ENCODE measurements at regions not wholly inside any gene's neighbourhood (a gene's known extent, or its start where the extent isn't known, plus 50 kb on each side); places are given as distances from the start of the nearest gene placed in this dataset.

DNA sequence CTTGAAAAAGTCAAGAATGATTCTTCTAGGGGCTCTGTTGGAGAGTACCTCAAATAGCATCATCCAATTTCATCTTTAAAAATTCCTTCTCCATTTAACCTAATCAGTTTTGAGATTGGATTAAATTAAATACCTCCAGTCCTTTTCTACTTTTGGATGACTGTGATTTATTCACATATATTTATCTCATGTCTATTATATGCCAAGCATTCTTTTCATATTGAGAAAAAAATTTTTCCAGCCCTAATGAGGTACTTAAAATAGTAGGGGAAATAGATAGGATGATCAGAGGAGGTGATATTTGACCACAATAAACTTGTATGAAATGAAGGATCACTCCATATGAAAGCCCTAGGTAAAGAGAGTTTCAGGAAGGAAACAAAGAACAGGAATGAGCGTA is 250.1 kb downstream of the MAT2B start:
- H3K27me3 Mint-ChIP-seq (ENCODE audit: low read depth): no peaks in the 10 kb centered on the region
- H3K27ac Mint-ChIP-seq: no peak overlapping the region
- H3K4me1 Mint-ChIP-seq (ENCODE audit: low read depth): no peaks in the 10 kb centered on the region
- H3K36me3 Mint-ChIP-seq (ENCODE audit: low read depth): no peaks in the 10 kb centered on the region
- no peak overlapping the region for H3K4me3 Mint-ChIP-seq
- DNase-seq (ENCODE audit: low spot score): no peak
- H3K9me3 Mint-ChIP-seq: no peaks in the 10 kb centered on the region

DNA sequence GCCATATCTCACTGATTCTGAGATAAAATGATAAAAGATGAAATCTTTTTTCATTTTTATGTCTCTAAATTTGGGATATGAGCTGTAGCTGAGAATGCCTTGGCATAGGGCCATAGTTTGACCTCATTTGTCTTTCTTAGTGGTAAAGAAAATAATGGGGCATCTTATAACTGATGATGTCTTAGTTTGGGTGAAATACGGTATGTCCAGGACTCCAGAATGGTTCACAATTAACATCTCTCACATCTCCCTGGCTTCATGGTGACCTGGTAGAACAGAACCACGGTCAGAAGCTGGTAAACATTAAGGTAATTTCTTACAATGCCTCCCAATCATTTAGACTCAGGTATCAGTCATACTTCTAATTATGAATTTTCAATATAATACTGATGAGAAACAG is 250.8 kb downstream of the MAT2B start:
- no peaks in the 10 kb centered on the region for H3K9me3 Mint-ChIP-seq
- no peaks in the 10 kb centered on the region for H3K27me3 Mint-ChIP-seq (ENCODE audit: low read depth)
- DNase-seq (ENCODE audit: low spot score): no peak
- H3K4me3 Mint-ChIP-seq: no peak overlapping the region
- no peak overlapping the region for H3K27ac Mint-ChIP-seq
- no peaks in the 10 kb centered on the region for H3K4me1 Mint-ChIP-seq (ENCODE audit: low read depth)
- no peaks in the 10 kb centered on the region for H3K36me3 Mint-ChIP-seq (ENCODE audit: low read depth)

DNA sequence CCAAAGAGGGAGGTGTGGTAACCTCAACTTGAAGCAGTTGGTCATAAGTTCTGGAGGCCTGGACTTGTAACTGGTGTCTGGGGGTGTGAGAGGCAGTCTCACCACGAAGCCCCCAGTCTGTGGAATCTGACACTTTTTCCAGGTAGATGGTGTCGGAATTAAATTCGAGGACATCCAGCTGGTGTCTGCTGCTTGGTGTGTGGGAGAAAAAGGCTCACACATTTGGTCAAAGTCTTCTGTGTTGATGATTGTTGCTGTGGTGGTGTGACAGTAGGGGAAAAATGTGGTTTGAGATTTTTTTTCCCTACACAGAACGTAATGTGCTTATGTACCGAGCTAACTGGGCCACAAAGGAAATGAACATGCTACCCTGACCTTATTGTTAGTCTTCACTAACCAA is 251.9 kb downstream of the MAT2B start:
- no peaks in the 10 kb centered on the region for H3K36me3 Mint-ChIP-seq (ENCODE audit: low read depth)
- H3K9me3 Mint-ChIP-seq: no peaks in the 10 kb centered on the region
- H3K27ac Mint-ChIP-seq: no peak overlapping the region
- no peak overlapping the region for H3K4me3 Mint-ChIP-seq
- no peak for DNase-seq (ENCODE audit: low spot score)
- H3K27me3 Mint-ChIP-seq (ENCODE audit: low read depth): no peaks in the 10 kb centered on the region
- H3K4me1 Mint-ChIP-seq (ENCODE audit: low read depth): no peaks in the 10 kb centered on the region

DNA sequence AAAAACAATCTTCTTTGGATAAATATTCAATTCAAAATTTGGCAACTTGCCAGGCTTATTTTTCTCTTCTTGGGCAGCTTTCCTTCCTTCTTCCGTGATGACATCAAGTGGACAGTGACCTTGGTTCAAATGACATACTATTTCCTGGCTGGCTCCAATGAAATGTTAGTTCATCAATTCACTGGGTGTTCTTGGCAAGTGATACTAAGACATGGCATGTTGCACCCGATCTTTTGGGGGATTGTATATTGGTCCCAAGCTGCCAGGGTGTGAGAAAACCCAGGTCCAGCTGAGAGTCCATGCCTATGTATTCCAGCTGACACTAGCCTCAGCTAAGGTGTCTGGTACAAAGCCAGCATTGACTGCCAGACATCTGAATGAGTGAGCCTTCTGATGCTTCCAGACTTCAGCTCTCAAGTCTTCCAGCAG is 252.9 kb downstream of the MAT2B start:
- no peaks in the 10 kb centered on the region for H3K4me1 Mint-ChIP-seq (ENCODE audit: low read depth)
- no peaks in the 10 kb centered on the region for H3K36me3 Mint-ChIP-seq (ENCODE audit: low read depth)
- no peak overlapping the region for H3K27ac Mint-ChIP-seq
- no peak overlapping the region for H3K4me3 Mint-ChIP-seq
- no peaks in the 10 kb centered on the region for H3K9me3 Mint-ChIP-seq
- no peak for DNase-seq (ENCODE audit: low spot score)
- H3K27me3 Mint-ChIP-seq (ENCODE audit: low read depth): no peaks in the 10 kb centered on the region

DNA sequence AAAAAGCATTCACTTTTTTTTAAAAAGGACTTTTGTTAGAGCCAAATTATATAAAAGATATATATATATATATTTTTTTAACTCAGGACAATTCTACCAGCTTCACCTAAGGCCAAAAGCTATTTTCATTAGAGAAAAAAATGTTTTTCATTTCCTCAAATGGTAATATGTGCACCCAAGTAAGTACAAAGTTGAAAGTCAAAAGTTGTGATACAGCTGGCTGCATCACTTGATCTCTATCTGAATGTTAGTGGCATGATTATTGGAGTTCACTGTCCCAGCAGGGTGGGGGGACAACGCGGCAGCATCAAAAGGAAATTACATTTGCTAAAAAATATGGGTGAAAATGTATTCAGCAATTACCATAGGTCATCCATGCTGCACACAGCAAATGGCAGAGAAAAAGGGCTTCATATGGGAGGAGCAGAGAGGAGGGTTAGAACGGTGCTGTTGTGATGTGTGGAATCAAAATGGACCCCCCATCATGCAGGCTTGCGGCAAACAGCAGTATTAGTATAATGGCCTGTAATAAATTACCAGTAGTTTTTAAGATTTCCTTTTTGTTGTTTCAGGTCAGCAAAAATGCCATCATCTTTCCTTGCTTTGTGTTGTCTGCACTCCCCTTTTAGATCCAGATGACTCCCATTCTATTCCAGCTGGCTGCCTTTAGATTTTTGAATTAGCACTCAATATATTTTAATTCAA is 253.7 kb downstream of the MAT2B start:
- H3K4me3 Mint-ChIP-seq: no peak overlapping the region
- no peak overlapping the region for H3K27ac Mint-ChIP-seq
- no peaks in the 10 kb centered on the region for H3K36me3 Mint-ChIP-seq (ENCODE audit: low read depth)
- DNase-seq (ENCODE audit: low spot score): no peak
- no peaks in the 10 kb centered on the region for H3K27me3 Mint-ChIP-seq (ENCODE audit: low read depth)
- H3K4me1 Mint-ChIP-seq (ENCODE audit: low read depth): no peaks in the 10 kb centered on the region
- H3K9me3 Mint-ChIP-seq: no peaks in the 10 kb centered on the region

DNA sequence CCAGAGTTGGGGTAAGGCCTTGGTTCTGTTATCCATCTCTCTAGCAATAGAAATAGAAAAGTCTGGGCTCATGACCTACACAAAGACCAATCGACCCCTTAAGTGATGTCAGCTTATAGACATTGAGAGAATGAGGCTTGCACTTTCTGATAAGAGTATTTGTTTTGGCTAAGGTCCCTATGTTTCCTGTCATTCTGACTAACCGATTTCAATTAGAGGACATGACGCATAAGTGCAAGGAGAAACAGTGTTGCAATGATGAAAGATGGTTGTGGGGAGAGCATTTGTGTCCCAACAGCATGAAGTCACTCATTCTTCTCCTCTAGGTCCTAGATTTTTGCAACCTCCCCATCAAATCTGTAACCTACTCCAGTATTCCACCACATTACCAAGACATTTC is 255.1 kb downstream of the MAT2B start:
- no peaks in the 10 kb centered on the region for H3K27me3 Mint-ChIP-seq (ENCODE audit: low read depth)
- DNase-seq (ENCODE audit: low spot score): no peak
- no peaks in the 10 kb centered on the region for H3K36me3 Mint-ChIP-seq (ENCODE audit: low read depth)
- H3K27ac Mint-ChIP-seq: no peak overlapping the region
- no peaks in the 10 kb centered on the region for H3K9me3 Mint-ChIP-seq
- H3K4me1 Mint-ChIP-seq (ENCODE audit: low read depth): no peaks in the 10 kb centered on the region
- no peak overlapping the region for H3K4me3 Mint-ChIP-seq

DNA sequence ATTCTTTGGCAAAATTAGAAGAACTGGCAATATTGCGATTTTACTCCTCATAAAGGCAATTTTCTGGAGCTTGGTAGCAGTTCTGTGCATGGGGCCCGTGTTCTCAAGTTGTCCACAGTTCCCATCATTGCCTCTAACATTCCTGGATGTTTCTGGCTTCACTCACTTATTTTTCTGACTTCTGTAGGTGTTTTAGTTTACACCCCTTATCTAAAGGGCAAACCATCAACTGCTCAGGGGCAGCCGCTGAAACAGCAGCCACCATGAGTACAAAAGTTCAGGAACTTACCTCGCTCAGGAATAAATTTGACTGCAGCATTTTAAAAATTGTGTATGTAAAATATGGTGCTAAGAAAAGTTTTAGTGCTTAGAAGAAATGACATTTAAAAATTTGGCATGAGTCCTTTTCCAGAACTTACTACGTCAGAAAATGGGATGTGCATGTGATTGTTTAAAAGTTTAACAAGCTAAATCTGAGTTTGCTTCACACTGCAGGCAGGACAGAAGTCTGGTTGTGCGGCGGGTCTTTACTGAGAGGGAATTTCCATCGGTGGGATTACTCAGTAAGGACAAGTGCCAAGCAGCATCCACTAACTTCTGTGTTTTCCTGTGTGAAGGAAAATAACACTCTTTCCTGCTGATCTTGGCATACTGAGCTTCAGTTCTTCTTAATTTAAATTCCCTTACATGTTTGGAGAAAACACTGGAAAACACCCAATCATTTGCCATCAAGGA is 261.7 kb downstream of the MAT2B start:
- H3K4me1 Mint-ChIP-seq (ENCODE audit: low read depth): no peaks in the 10 kb centered on the region
- H3K4me3 Mint-ChIP-seq: no peak overlapping the region
- no peaks in the 10 kb centered on the region for H3K36me3 Mint-ChIP-seq (ENCODE audit: low read depth)
- no peak for DNase-seq (ENCODE audit: low spot score)
- H3K27me3 Mint-ChIP-seq (ENCODE audit: low read depth): no peaks in the 10 kb centered on the region
- H3K27ac Mint-ChIP-seq: no peak overlapping the region
- no peaks in the 10 kb centered on the region for H3K9me3 Mint-ChIP-seq

DNA sequence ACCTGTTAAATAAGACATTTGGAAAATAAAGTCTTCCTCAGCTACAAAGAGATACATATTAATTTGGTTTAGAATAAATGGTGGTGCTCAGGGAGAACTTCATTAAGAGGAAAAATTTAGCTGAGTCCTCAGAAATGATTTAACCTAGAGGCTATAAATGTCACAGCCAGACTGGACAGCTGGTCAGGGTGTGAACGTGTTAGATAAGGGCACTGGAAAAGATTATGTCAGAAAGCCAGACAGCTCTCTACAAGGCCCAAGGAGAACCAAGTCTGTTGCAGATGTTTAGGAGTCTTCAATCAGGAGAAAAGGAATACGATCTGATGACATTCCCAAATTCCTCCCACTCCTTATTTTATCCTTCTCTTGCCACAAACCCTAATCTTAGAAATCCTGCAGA is 265.2 kb downstream of the MAT2B start:
- no peak overlapping the region for H3K4me3 Mint-ChIP-seq
- no peaks in the 10 kb centered on the region for H3K4me1 Mint-ChIP-seq (ENCODE audit: low read depth)
- H3K36me3 Mint-ChIP-seq (ENCODE audit: low read depth): no peaks in the 10 kb centered on the region
- H3K9me3 Mint-ChIP-seq: no peaks in the 10 kb centered on the region
- H3K27ac Mint-ChIP-seq: no peak overlapping the region
- H3K27me3 Mint-ChIP-seq (ENCODE audit: low read depth): no peaks in the 10 kb centered on the region
- DNase-seq (ENCODE audit: low spot score): no peak

DNA sequence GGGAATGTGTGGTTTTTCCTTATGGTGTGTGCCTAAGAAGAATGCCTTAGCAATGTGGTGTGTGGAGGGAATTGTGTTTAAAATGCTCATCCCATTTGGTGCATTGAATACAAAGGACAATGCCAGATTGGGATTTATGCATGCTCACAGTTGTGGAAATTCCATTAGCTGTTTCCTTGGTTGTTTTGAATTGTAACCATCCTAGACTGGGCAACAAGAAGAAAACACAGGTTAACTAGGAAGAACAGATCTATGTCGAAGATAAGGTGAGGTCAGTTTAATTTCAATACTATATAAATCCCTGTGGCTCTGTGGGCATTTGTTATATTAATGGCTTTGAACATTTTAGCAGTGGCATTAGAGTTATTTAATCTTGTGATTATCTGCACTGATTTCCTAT is 266.8 kb downstream of the MAT2B start:
- no peaks in the 10 kb centered on the region for H3K4me1 Mint-ChIP-seq (ENCODE audit: low read depth)
- H3K4me3 Mint-ChIP-seq: no peak overlapping the region
- no peaks in the 10 kb centered on the region for H3K36me3 Mint-ChIP-seq (ENCODE audit: low read depth)
- H3K27ac Mint-ChIP-seq: no peak overlapping the region
- H3K9me3 Mint-ChIP-seq: no peaks in the 10 kb centered on the region
- no peak for DNase-seq (ENCODE audit: low spot score)
- no peaks in the 10 kb centered on the region for H3K27me3 Mint-ChIP-seq (ENCODE audit: low read depth)

DNA sequence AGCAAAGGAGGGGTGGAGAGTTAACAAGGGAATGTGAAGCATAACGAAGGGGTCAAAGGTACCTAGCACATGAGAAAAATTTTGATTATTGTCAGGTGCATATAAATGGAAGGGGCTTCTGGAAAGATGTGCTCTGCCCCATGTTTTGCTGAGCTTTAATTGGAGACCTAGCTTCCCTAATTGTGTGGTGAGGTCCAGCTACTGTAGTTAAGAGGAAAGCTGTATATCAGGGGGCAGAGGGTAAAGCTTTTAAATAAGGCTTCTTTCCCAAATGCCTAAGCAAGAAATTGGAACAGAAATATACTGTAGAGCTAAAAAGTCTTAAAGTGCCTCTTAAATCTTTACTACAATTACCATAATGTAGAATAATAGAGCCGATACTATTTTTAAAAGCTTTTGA is 267.2 kb downstream of the MAT2B start:
- Mint-ChIP-seq H3K27me3 (ENCODE audit: low read depth) (no peaks in the 10 kb centered on the region), H3K4me1 (ENCODE audit: low read depth) (no peaks in the 10 kb centered on the region), H3K36me3 (ENCODE audit: low read depth) (no peaks in the 10 kb centered on the region), H3K4me3 (no peak overlapping the region), H3K27ac (no peak overlapping the region), H3K9me3 (no peaks in the 10 kb centered on the region)
- no peak for DNase-seq (ENCODE audit: low spot score)

DNA sequence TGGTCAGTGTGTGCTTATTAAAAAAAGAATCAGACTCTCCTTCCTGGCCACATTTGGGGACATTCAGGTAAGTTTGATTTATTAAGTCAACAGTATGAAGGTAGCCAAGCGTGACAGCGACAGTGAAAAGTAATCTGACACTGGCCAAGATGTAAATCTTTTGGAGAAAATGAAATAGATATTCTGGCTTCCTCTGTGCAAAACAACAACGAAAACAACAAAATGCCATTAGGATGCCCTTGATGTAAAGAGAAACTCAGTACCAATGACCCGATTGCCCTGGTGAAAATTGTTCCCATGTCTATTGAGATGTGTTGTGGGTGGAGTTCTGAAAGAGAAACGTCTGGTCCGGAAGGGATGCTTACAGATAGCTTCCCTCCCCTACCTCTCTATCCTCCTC is 267.8 kb downstream of the MAT2B start:
- no peaks in the 10 kb centered on the region for H3K36me3 Mint-ChIP-seq (ENCODE audit: low read depth)
- H3K27ac Mint-ChIP-seq: no peak overlapping the region
- no peaks in the 10 kb centered on the region for H3K4me1 Mint-ChIP-seq (ENCODE audit: low read depth)
- H3K9me3 Mint-ChIP-seq: no peaks in the 10 kb centered on the region
- no peak for DNase-seq (ENCODE audit: low spot score)
- H3K4me3 Mint-ChIP-seq: no peak overlapping the region
- H3K27me3 Mint-ChIP-seq (ENCODE audit: low read depth): no peaks in the 10 kb centered on the region

DNA sequence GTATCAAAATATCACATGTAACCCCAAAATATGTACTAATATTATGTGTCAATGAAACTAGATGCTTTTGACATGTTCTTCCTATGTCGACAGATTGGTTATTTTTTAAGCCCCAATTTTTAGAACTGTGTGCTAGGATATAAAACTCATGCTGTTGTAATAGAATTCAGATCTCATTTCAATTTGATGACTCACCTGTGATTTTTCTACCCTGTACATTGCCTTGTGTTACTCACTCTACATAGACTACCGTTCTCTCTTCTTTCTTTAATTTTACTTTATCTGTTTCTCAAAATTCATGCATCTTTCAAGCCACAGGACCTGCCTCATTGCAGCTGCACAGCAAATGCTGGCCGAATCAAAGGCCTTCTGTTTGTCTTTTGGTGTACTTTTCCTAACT is 284.5 kb downstream of the MAT2B start:
- DNase-seq (ENCODE audit: low spot score): no peak
- H3K9me3 Mint-ChIP-seq: no peaks in the 10 kb centered on the region

DNA sequence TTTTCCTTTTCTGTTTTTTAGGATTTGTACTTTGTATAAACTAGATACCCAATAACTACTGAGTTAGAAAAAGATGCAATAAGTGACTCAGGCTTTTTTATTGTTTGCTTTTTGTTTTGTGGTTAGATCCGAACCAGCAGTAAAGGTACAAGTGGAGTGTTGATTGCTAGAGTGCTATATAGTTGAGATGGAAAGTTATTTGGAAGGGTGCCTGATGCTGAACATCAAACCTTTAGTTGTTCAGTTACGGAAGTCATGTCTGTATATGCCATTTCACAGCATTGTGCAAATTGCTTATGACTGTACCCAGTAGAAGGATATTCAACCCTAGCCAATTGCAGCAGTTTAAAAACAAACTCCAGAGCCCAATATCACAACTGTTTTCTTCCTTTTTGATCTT is 285.1 kb downstream of the MAT2B start:
- H3K9me3 Mint-ChIP-seq: no peaks in the 10 kb centered on the region
- DNase-seq (ENCODE audit: low spot score): no peak
- no peak overlapping the region for H3K4me3 Mint-ChIP-seq
- no peaks in the 10 kb centered on the region for H3K4me1 Mint-ChIP-seq (ENCODE audit: low read depth)
- H3K36me3 Mint-ChIP-seq (ENCODE audit: low read depth): no peaks in the 10 kb centered on the region
- no peak overlapping the region for H3K27ac Mint-ChIP-seq
- no peaks in the 10 kb centered on the region for H3K27me3 Mint-ChIP-seq (ENCODE audit: low read depth)

More for the DNA sequence above, 284.5 kb downstream of the MAT2B start:
- no peaks in the 10 kb centered on the region for H3K27me3 Mint-ChIP-seq (ENCODE audit: low read depth)
- H3K4me3 Mint-ChIP-seq: no peak overlapping the region
- no peaks in the 10 kb centered on the region for H3K4me1 Mint-ChIP-seq (ENCODE audit: low read depth)
- no peaks in the 10 kb centered on the region for H3K36me3 Mint-ChIP-seq (ENCODE audit: low read depth)
- H3K27ac Mint-ChIP-seq: no peak overlapping the region

DNA sequence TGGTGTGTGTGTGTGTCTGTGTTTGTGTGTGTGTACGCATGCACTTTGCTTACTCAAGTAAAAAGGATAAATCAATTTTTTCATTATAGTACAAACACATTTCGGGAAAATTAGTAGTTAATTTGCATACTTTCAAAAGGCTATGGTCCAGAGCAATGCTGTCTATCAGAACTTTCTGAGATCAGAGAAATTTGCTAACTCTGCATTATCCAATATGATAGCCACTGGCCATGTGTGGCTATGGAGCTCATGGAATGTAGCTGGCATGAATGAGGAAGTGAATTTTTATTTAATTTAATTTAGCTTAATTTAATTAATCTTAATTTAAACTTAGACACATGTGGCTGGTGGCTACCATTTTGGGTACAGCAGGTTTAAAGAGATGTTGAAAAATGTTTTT is 289.6 kb downstream of the MAT2B start:
- Mint-ChIP-seq H3K27ac (no peak overlapping the region), H3K4me1 (ENCODE audit: low read depth) (no peaks in the 10 kb centered on the region), H3K27me3 (ENCODE audit: low read depth) (no peaks in the 10 kb centered on the region), H3K9me3 (no peaks in the 10 kb centered on the region), H3K4me3 (no peak overlapping the region), H3K36me3 (ENCODE audit: low read depth) (no peaks in the 10 kb centered on the region)
- DNase-seq (ENCODE audit: low spot score): no peak

DNA sequence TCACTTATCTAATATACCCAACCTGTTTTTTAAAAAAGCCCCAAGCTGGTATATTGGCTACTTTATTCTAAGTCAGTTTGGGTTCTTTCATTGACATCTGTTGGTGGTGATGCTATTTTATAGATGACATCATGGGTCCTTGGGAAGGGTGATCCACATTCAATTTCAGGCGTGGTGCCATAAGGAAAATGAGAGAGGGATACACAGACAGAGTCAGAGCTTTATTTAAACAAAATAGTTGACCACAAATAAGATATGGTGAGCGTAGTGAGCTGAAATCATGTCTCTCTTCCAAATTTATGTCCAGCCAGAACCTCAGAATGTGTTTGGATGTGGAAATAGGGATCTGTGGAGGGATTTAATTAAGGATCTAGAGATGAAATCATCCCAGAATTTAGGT is 302.4 kb downstream of the MAT2B start:
- Mint-ChIP-seq H3K9me3 (no peaks in the 10 kb centered on the region), H3K27me3 (ENCODE audit: low read depth) (no peaks in the 10 kb centered on the region), H3K4me3 (no peak overlapping the region), H3K36me3 (ENCODE audit: low read depth) (no peaks in the 10 kb centered on the region), H3K4me1 (ENCODE audit: low read depth) (no peaks in the 10 kb centered on the region), H3K27ac (no peak overlapping the region)
- no peak for DNase-seq (ENCODE audit: low spot score)
